GM19324 (cell line): ENCODE measurements at regions not wholly inside any gene's neighbourhood (a gene's known extent, or its start where the extent isn't known, plus 50 kb on each side); places are given as distances from the start of the nearest gene placed in this dataset.

Source experiments
- ATAC-seq: cut with Tn5 transposase; IDR thresholded peaks from one replicate; pipeline ENCODE4 v1.9.1; 2021; ENCODE audit warnings: mild to moderate bottlenecking, moderate library complexity; ENCODE audit not compliant: unreplicated experiment, low FRiP score

DNA sequence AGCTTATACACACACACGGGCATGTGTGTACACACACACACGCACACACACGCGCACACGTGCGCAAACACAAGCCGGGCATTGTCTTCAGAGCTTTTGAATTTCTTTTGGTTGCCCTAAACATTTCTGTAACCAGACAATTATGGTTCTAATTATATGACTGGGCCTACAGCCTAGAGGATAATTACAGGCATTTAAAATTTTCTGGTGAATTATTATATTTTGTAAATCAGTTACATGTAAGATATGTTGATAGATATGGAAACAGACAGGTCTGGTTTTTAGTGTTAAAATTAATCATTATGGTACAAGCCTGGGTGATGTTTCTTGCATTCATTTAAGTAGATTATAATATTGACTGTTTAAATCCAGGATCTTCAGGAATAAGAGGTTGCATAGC lies 1120.5 kb downstream of the ADGRL3 start:
- no peak for ATAC-seq

- no peak for ATAC-seq
These were observed 1102.6 kb downstream of the ADGRL3 start for GRCh38 chr4:62302710-62303109.

- ATAC-seq = no peak
These were observed 1101.4 kb downstream of the ADGRL3 start for GRCh38 chr4:62301500-62301899.

- ATAC-seq = no peak
These were observed 1093.4 kb downstream of the ADGRL3 start for GRCh38 chr4:62293551-62293950.

GRCh38 chr4:62292911-62293310 lies 1092.8 kb downstream of the ADGRL3 start:
- no peak for ATAC-seq

- no peak for ATAC-seq
These were observed 1088.8 kb downstream of the ADGRL3 start for GRCh38 chr4:62288808-62289541.

GRCh38 chr4:62285026-62285425 lies 1084.9 kb downstream of the ADGRL3 start:
- ATAC-seq = no peak

GRCh38 chr4:62279689-62280088 lies 1079.6 kb downstream of the ADGRL3 start:
- ATAC-seq = no peak

- no peak for ATAC-seq
These were observed 1075.3 kb downstream of the ADGRL3 start for GRCh38 chr4:62275470-62275869.

DNA sequence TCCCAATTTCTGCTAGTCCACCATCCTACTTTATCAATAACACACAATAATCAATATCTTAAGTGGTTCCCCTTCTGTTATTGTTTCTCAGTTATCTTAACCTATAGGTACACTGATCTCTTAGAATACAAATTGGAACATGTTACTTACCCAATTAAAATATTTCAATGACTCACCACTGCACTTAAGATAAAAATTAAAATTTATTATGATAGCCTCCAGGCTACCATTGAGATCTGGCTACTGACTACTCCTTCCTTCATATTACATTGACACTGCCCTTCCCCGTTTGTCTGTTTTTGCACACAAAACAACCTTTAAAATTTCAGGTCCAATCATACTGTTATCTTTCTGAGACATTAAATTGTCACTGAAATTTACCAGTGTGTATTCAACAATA lies 1074.7 kb downstream of the ADGRL3 start:
- ATAC-seq = no peak

GRCh38 chr4:62271107-62271506 lies 1071.0 kb downstream of the ADGRL3 start:
- ATAC-seq = no peak

DNA sequence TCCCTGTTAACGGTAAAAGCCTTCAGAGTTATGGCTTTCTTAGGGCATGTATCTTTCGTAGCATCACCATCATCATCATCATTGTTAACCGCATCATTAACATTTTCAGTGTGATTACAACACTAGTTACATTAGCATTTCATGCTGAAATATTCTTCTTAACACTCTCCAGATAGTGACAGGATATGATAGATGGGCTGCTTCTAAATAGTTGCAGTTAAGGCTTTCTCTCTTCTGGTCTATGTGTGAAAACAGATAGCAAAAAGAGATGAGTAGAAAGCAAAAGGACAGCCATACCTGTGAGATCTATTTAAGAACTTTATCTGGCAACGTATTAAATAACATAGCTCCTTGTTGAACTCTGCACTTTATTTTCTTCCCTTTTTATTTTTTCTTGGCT lies 1069.8 kb downstream of the ADGRL3 start:
- no peak for ATAC-seq

- no peak for ATAC-seq
These were observed 1063.3 kb downstream of the ADGRL3 start for GRCh38 chr4:62263454-62263853.

DNA sequence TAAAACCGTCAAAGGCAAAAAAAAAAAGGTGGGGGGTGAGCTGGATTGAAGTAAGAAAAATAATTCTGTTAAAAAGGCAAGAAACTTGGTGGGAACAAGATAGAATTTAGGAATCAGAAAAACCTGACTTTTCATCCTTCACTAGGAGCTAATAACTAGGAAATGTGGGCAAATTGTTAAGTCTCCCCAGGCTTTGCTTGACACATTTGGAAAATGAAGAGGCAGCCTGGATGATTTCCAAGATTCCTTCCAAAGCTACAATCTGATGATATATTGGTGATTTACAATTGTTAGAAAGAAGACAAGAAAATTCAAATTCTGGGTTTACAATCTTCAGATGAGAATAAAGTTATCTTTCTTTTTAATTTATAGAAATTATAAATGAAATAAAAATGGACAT lies 1062.5 kb downstream of the ADGRL3 start:
- no peak for ATAC-seq

DNA sequence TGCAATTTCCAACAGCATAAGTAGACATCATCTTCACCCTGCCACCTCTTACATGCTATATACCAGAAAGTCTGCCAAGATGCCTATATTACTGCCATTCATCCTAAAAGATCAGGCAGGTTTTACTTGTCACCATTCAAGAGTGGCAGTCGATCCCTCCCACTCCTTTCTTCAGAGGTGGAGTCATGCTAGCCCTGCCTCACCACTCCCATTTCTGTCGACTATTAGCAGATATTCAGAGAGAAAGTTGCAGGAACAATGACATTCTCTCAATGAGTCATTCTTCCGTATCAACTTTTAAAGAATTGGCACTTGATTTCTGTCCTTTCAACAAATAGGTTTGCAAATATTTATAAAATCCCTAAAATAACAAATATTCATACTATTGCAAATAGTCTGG lies 1060.1 kb downstream of the ADGRL3 start:
- no peak for ATAC-seq

- no peak for ATAC-seq
These were observed 1056.4 kb downstream of the ADGRL3 start for GRCh38 chr4:62256479-62256878.

DNA sequence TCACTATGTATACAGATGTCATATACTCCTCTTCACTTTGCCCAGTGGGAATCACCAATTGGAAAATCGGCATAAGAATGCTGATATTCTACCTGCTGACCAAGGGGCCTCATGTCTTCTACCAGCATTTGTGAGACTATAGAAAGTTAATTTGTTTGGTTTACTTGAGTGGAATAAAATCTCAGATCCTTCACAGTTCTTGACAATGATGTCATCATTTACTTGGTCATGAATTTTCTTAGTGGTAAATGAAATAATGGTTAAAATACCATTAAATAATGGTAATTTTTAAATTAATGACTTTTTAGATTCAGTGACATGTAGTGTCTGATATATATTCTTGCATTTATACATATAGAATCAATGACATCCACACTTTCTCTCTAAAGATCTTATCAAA lies 1052.6 kb downstream of the ADGRL3 start:
- no peak for ATAC-seq

- ATAC-seq = no peak
These were observed 1050.0 kb downstream of the ADGRL3 start for GRCh38 chr4:62250100-62250499.

- ATAC-seq = no peak
These were observed 1043.8 kb downstream of the ADGRL3 start for GRCh38 chr4:62243895-62244294.

DNA sequence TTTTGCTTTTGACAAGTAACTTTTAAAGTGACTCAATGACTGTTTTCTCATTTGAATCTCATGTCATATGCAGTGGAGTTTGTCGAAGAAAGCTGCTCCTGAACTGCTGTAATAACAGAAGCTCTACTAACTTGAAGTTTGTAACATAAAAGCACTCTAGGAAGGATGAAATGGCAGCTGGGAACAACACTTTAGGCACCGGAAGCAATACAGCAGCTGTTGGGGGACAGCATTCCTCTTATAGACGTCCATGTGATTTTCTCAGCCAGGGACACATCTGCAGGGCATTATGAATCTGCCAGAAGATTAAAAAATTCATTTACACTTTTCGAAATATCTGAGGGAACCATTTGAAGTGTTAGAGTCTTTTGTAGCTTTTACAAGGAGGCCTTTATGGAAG lies 1035.8 kb downstream of the ADGRL3 start:
- ATAC-seq = no peak

GRCh38 chr4:62232814-62233213 lies 1032.7 kb downstream of the ADGRL3 start:
- no peak for ATAC-seq

DNA sequence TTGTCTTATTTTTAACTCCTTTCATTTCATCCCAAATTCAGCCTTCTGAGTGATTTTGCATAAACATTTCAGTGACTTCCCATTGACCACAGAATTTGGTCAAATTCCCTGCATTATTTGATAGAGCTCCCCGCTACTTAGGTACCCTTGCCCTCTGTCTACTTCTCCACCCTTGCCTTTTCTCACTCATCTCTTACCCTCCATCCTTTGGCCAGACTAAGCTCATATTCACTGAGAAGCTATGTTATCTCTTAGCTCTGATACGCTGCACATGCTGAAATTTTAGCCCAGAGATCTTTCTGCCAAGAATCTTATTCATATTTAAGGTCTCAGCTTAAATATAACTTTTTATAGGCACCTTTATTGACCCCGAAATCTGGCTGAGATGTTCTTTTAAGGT lies 1031.9 kb downstream of the ADGRL3 start:
- ATAC-seq = no peak

DNA sequence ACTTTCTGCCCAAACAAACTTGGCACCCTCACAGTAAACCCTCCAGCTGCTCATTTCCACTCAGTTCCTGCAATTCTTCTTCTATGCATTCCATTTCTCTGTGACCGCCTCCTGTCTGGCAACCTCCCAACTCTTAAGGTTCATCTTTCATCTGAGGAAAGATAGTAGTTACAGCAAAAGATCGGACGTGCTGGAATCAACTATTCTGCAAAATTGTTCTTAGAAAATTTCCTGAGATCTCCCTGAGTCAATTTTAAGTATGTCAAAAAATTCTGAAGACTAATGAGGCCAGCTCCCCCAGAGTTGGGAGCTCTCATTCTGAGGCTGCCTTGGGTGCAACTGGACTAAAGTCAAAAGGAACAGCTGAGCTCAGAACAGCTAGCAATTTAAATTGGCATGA lies 1026.0 kb downstream of the ADGRL3 start:
- ATAC-seq = no peak
